HCT116 (cell line): ENCODE measurements at regions not wholly inside any gene's neighbourhood (a gene's known extent, or its start where the extent isn't known, plus 50 kb on each side); places are given as distances from the start of the nearest gene placed in this dataset.

Experiments
- ATAC-seq: fragments of 200-7000 bp; cut with Tn5 transposase; 2 replicates; pipeline ENCODE4 v1.9.1; 2020; ENCODE audit warnings: mild to moderate bottlenecking, moderate library complexity
- BruUV-seq: library from RNA; stranded (reverse); fragments of 400-500 nt; replicated peaks from 2 replicates; lab custom pipeline; 2021; lab: Mats Ljungman, UMichigan
- CTCF ChIA-PET: fragments of 300-600 bp; sonication (Branson Sonifier 250); formaldehyde crosslinking; loops from one replicate; lab custom pipeline; 2021; ENCODE audit warnings: antibody characterized with exemption; lab: Charles Lee
- POLR2A ChIA-PET: fragments of 300-600, 350-600 bp; sonication (Branson Sonifier 250); formaldehyde crosslinking; loops from one replicate; lab custom pipeline; 2021; ENCODE audit warnings: antibody characterized with exemption; lab: Charles Lee
- RAD21 ChIA-PET, 2 experiments: fragments of 300-600 bp; sonication (Branson Sonifier 250); formaldehyde crosslinking; loops; one replicate each; lab custom pipeline; 2023; ENCODE audit warnings: low total read pairs in 2 of 2; ENCODE audit not compliant: uncharacterized antibody in 2 of 2, unreplicated experiment in 2 of 2, low non-redundant PET in 1 of 2; lab: Charles Lee
- DNase-seq: peaks from one replicate; pipeline ENCODE4 v3.0.0-alpha.2; 2010; ENCODE audit warnings: low read depth, low spot score
- H2AFZ ChIP-seq: fragments of 200-600 bp; shearing (Covaris generic), sonication (generic); 2 replicates; pipeline ENCODE4 v1.6.1; 2017; ENCODE audit warnings: low read depth, mixed run types, mixed read lengths, antibody characterized with exemption, low read length; ENCODE audit not compliant: poor library complexity, severe bottlenecking
- H3K27ac ChIP-seq: 2 replicates; pipeline ENCODE4 v1.5.1; 2012; ENCODE audit warnings: low read depth, low read length
- H3K27me3 ChIP-seq: fragments of 200-600 bp; sonication (generic); 2 replicates; pipeline ENCODE4 v1.6.1; 2016; ENCODE audit warnings: mixed run types, low read length, mixed read lengths; ENCODE audit not compliant: insufficient read depth
- H3K36me3 ChIP-seq, 2 experiments: fragments of 200-500 bp in 1 of 2; fragments of 200-600 bp in 1 of 2; sonication (Bioruptor generic) in 1 of 2; sonication (generic) in 1 of 2; 2 replicates each; pipeline versions ENCODE4 v1.5.1 to v1.6.1; 2014 to 2016; ENCODE audit warnings: low read length in 2 of 2, inconsistent platforms in 1 of 2, mixed read lengths in 1 of 2, mixed run types in 1 of 2; ENCODE audit not compliant: insufficient read depth in 2 of 2, control insufficient read depth in 1 of 2
- H3K4me1 ChIP-seq, 2 experiments: fragments of 200-600 bp in 1 of 2; sonication (generic) in 1 of 2; 2 replicates each; pipeline versions ENCODE4 v1.5.1 to v1.6.1; 2012 to 2017; ENCODE audit warnings: low read length in 2 of 2, inconsistent platforms in 1 of 2, mild to moderate bottlenecking in 1 of 2, mixed read lengths in 1 of 2, mixed run types in 1 of 2, moderate library complexity in 1 of 2; ENCODE audit not compliant: insufficient read depth in 2 of 2, control insufficient read depth in 1 of 2
- H3K4me2 ChIP-seq: fragments of 200-600 bp; sonication (generic); 2 replicates; pipeline ENCODE4 v1.6.1; 2017; ENCODE audit warnings: mixed run types, low read length, mixed read lengths
- H3K4me3 ChIP-seq, 2 experiments: fragments of 200-600 bp in 1 of 2; sonication (generic) in 1 of 2; replicated peaks in 1 of 2; 2 replicates each; pipeline ENCODE4 v1.5.1; 2011 to 2016; ENCODE audit warnings: low read length in 2 of 2, control low read depth in 1 of 2, low read depth in 1 of 2, mild to moderate bottlenecking in 1 of 2, mixed read lengths in 1 of 2, mixed run types in 1 of 2
- H3K79me2 ChIP-seq: fragments of 200-600 bp; sonication (generic); 2 replicates; pipeline ENCODE4 v1.6.1; 2017; ENCODE audit warnings: mild to moderate bottlenecking, mixed run types, low read length, moderate library complexity, mixed read lengths; ENCODE audit not compliant: insufficient read depth
- H3K9ac ChIP-seq: fragments of 200-600 bp; sonication (generic); 2 replicates; pipeline ENCODE4 v1.6.1; 2016; ENCODE audit warnings: low read length, mixed read lengths
- H3K9me2 ChIP-seq: fragments of 200-600 bp; sonication (generic), shearing (Covaris generic); 2 replicates; pipeline ENCODE4 v1.6.1; 2017; ENCODE audit warnings: mixed run types, mild to moderate bottlenecking, moderate library complexity; ENCODE audit not compliant: insufficient read depth
- H3K9me3 ChIP-seq, 2 experiments: fragments of 200-500 bp in 1 of 2; fragments of 200-600 bp in 1 of 2; sonication (Bioruptor generic) in 1 of 2; sonication (generic) in 1 of 2; 2 replicates each; pipeline ENCODE4 v1.6.1; 2014 to 2017; ENCODE audit warnings: low read length in 2 of 2, mixed read lengths in 2 of 2, inconsistent platforms in 1 of 2, low read depth in 1 of 2, mild to moderate bottlenecking in 1 of 2, mixed run types in 1 of 2, moderate library complexity in 1 of 2; ENCODE audit not compliant: control insufficient read depth in 1 of 2, insufficient read depth in 1 of 2
- H4K20me1 ChIP-seq: fragments of 200-600 bp; sonication (generic), shearing (Covaris generic); 2 replicates; pipeline ENCODE4 v1.6.1; 2017; ENCODE audit warnings: mixed run types, mild to moderate bottlenecking, moderate library complexity; ENCODE audit not compliant: insufficient read depth
- CEBPB ChIP-seq: IDR thresholded peaks from 2 replicates; pipeline ENCODE4 v1.6.1; 2012; ENCODE audit warnings: low read depth
- EZH2 ChIP-seq: fragments of 200-600 bp; sonication (generic); IDR thresholded peaks from 2 replicates; pipeline ENCODE4 v1.6.1; 2017; ENCODE audit warnings: antibody characterized with exemption, mixed run types
- EZH2phosphoT487 ChIP-seq: fragments of 200-600 bp; IDR thresholded peaks from 2 replicates; pipeline ENCODE4 v1.6.1; 2018; ENCODE audit warnings: antibody characterized with exemption, borderline replicate concordance
- FOSL1 ChIP-seq: IDR thresholded peaks from 2 replicates; pipeline ENCODE4 v1.6.1; 2012; ENCODE audit warnings: low read depth
- MAX ChIP-seq: IDR thresholded peaks from 2 replicates; pipeline ENCODE4 v1.6.1; 2012
- POLR2A ChIP-seq: IDR thresholded peaks from 2 replicates; pipeline ENCODE4 v1.7.0; 2011; ENCODE audit warnings: borderline replicate concordance; ENCODE audit not compliant: insufficient read depth, insufficient read length; ENCODE audit errors: extremely low read depth
- POLR2AphosphoS5 ChIP-seq: IDR thresholded peaks from 2 replicates; pipeline ENCODE4 v1.6.1; 2011; ENCODE audit warnings: mild to moderate bottlenecking, low read depth, low read length, moderate library complexity
- SIN3A ChIP-seq: IDR thresholded peaks from 2 replicates; pipeline ENCODE4 v1.6.1; 2012; ENCODE audit warnings: low read depth
- SP1 ChIP-seq: IDR thresholded peaks from 2 replicates; pipeline ENCODE4 v1.6.1; 2012; ENCODE audit warnings: low read depth
- TCF7L2 ChIP-seq: IDR thresholded peaks from 2 replicates; pipeline ENCODE4 v1.7.0; 2011; ENCODE audit warnings: borderline replicate concordance, inconsistent platforms; ENCODE audit not compliant: insufficient read depth, insufficient read length; ENCODE audit errors: extremely low read depth
- ZNF274 ChIP-seq: fragments of 200-500 bp; sonication (Bioruptor generic); IDR thresholded peaks from 2 replicates; pipeline ENCODE4 v1.6.1; 2014; ENCODE audit warnings: mild to moderate bottlenecking, low read depth, low read length, inconsistent platforms
- intact Hi-C: fragments of 100-400 bp; cut with micrococcal nuclease; formaldehyde crosslinking; loops from 2 replicates; pipeline ENCODE4 v1.10.0; 2022

- no peak overlapping the region for H3K27ac ChIP-seq
- intact Hi-C loops = no loop called here
- no peaks in the 10 kb centered on the region for H3K9me2 ChIP-seq
- ChIA-PET RAD21 (no interaction called here), CTCF (no interaction called here), POLR2A (no interaction called here)
- DNase-seq (no peak), ATAC-seq (no peak)
- no peak overlapping the region for H3K9ac ChIP-seq
- no peaks in the 10 kb centered on the region for H4K20me1 ChIP-seq
- no peak overlapping the region for H3K4me2 ChIP-seq
- H3K79me2 ChIP-seq = no peaks in the 10 kb centered on the region
- no peaks in the 10 kb centered on the region for H3K27me3 ChIP-seq
- H2AFZ ChIP-seq = no peak overlapping the region
- TF ChIP-seq SP1 (no peak), SIN3A (no peak), EZH2 (no peak), POLR2A (no peak), POLR2AphosphoS5 (no peak), EZH2phosphoT487 (no peak), CEBPB (no peak)
- no peaks in the 10 kb centered on the region for H3K9me3 ChIP-seq
- no TSS peak for BruUV-seq
- H3K4me1 ChIP-seq = no peaks in the 10 kb centered on the region
- H3K36me3 ChIP-seq = no peaks in the 10 kb centered on the region
- no peak overlapping the region for H3K4me3 ChIP-seq
These were observed 460.4 kb upstream of the NAALADL2 start for GRCh38 chr3:174398761-174399160.

GRCh38 chr3:174403831-174404230, 455.3 kb upstream of the NAALADL2 start:
- DNase-seq = no peak
- H3K27ac ChIP-seq = no peak overlapping the region
- intact Hi-C loops = no loop called here
- H3K9ac ChIP-seq = no peak overlapping the region
- no peak for TF ChIP-seq SIN3A
- no peak for TF ChIP-seq FOSL1
- no peak for TF ChIP-seq TCF7L2
- TF ChIP-seq MAX = no peak
- TF ChIP-seq CEBPB = no peak
- TF ChIP-seq ZNF274 = no peak
- no peak for TF ChIP-seq POLR2AphosphoS5
- H3K27me3 ChIP-seq = no peaks in the 10 kb centered on the region
- BruUV-seq = no TSS peak
- no peak overlapping the region for H3K4me2 ChIP-seq
- ATAC-seq = no peak
- RAD21 ChIA-PET = no interaction called here
- no peak overlapping the region for H2AFZ ChIP-seq
- no peaks in the 10 kb centered on the region for H3K79me2 ChIP-seq
- POLR2A ChIA-PET = no interaction called here
- CTCF ChIA-PET = no interaction called here
- no peaks in the 10 kb centered on the region for H3K4me1 ChIP-seq
- H3K4me3 ChIP-seq = no peak overlapping the region
- H3K9me2 ChIP-seq = no peaks in the 10 kb centered on the region
- no peaks in the 10 kb centered on the region for H4K20me1 ChIP-seq
- no peaks in the 10 kb centered on the region for H3K9me3 ChIP-seq
- no peaks in the 10 kb centered on the region for H3K36me3 ChIP-seq
